Posterior vena cava (tissue), 2 donors: ENCODE measurements at regions not wholly inside any gene's neighbourhood (a gene's known extent, or its start where the extent isn't known, plus 50 kb on each side); places are given as distances from the start of the nearest gene placed in this dataset.

Experiments
- DNase-seq: peaks from one replicate; pipeline ENCODE4 v3.0.0-alpha.2; 2020; ENCODE audit warnings: low spot score
- intact Hi-C, 2 donors: fragments of 100-400 bp; cut with DNase I; formaldehyde crosslinking; loops; one replicate each; pipeline versions ENCODE4 v1.14.1 to v1.14.2; 2022 to 2023
- donor health status: DM: yes; HTN: yes; CAD: no.
- donor health status: DM: yes; HTN: yes; CAD: no.

GRCh38 chr18:8938817-8939216 is 163.7 kb upstream of the NDUFV2 start:
- intact Hi-C loops: no loop called here
- no peak for DNase-seq

- DNase-seq: no peak
- intact Hi-C loops: no loop called here
These were observed 160.2 kb upstream of the NDUFV2 start for GRCh38 chr18:8942021-8942908.

GRCh38 chr18:8942909-8943545 is 159.5 kb upstream of the NDUFV2 start:
- intact Hi-C loops: no loop called here
- DNase-seq: no peak

GRCh38 chr18:8943900-8944870 is 158.3 kb upstream of the NDUFV2 start:
- no peak for DNase-seq
- intact Hi-C loops: no loop called here

- no peak for DNase-seq
- intact Hi-C loops: no loop called here
These were observed 157.6 kb upstream of the NDUFV2 start for GRCh38 chr18:8944871-8945245.

GRCh38 chr18:8945514-8945913 is 157.0 kb upstream of the NDUFV2 start:
- no peak for DNase-seq

GRCh38 chr18:8946066-8946838 is 156.2 kb upstream of the NDUFV2 start:
- intact Hi-C loops: no loop called here
- DNase-seq: no peak

More at GRCh38 chr18:8945514-8945913, 157.0 kb upstream of the NDUFV2 start:
- intact Hi-C loops: no loop called here

GRCh38 chr18:8947566-8947965 is 154.9 kb upstream of the NDUFV2 start:
- intact Hi-C loops: no loop called here

GRCh38 chr18:8948011-8948410 is 154.5 kb upstream of the NDUFV2 start:
- intact Hi-C loops: no loop called here
- no peak for DNase-seq

More at GRCh38 chr18:8947566-8947965, 154.9 kb upstream of the NDUFV2 start:
- DNase-seq: no peak

GRCh38 chr18:8948471-8949149 is 153.9 kb upstream of the NDUFV2 start:
- intact Hi-C loops: no loop called here
- DNase-seq: no peak

GRCh38 chr18:8949206-8949605 is 153.3 kb upstream of the NDUFV2 start:
- intact Hi-C loops: no loop called here
- no peak for DNase-seq

GRCh38 chr18:8951491-8951890 is 151.0 kb upstream of the NDUFV2 start:
- intact Hi-C loops: no loop called here

GRCh38 chr18:8952174-8952573 is 150.3 kb upstream of the NDUFV2 start:
- intact Hi-C loops: no loop called here
- DNase-seq: no peak

More at GRCh38 chr18:8951491-8951890, 151.0 kb upstream of the NDUFV2 start:
- no peak for DNase-seq

- DNase-seq: no peak
- intact Hi-C loops: no loop called here
These were observed 149.4 kb upstream of the NDUFV2 start for GRCh38 chr18:8952769-8953760.

GRCh38 chr18:8957731-8958130 is 144.8 kb upstream of the NDUFV2 start:
- DNase-seq: no peak
- intact Hi-C loops: no loop called here

GRCh38 chr18:8958660-8959059 is 143.8 kb upstream of the NDUFV2 start:
- DNase-seq: no peak
- intact Hi-C loops: no loop called here

GRCh38 chr18:8959551-8960135 is 142.9 kb upstream of the NDUFV2 start:
- intact Hi-C loops: no loop called here

More at GRCh38 chr18:8959551-8960135, 142.9 kb upstream of the NDUFV2 start:
- no peak for DNase-seq
